Amniotic stem cell (primary cell): ENCODE measurements at regions not wholly inside any gene's neighbourhood (a gene's known extent, or its start where the extent isn't known, plus 50 kb on each side); places are given as distances from the start of the nearest gene placed in this dataset.
"Not testable (repeated sequence)": the region's sequence is repeated elsewhere in the genome, so short reads cannot be mapped to it uniquely, and the experiment has no call there.

Experiments used
- DNase-seq: peaks from one replicate; lab custom pipeline; 2025; lab: John Stamatoyannopoulos, UW

DNA sequence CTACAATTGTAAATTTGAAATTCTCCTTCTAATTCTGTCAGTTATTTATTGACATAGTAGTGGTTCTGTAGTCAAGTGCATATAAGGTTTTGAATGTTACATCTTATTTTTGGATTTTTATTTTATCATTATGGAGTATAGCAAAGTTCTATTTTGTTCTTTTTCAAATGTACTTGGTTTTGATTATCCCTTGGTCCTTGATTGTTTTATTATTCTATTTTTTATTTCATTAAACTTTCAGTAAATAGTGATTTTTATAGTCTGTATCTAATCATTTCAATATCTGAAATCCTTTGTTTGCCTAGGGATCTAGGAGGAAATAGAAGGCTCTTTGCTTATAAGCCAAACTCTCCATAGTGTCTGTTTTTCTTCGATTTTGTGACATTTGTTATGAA, 87.8 kb downstream of the HFE start:
- DNase-seq = no peak

DNA sequence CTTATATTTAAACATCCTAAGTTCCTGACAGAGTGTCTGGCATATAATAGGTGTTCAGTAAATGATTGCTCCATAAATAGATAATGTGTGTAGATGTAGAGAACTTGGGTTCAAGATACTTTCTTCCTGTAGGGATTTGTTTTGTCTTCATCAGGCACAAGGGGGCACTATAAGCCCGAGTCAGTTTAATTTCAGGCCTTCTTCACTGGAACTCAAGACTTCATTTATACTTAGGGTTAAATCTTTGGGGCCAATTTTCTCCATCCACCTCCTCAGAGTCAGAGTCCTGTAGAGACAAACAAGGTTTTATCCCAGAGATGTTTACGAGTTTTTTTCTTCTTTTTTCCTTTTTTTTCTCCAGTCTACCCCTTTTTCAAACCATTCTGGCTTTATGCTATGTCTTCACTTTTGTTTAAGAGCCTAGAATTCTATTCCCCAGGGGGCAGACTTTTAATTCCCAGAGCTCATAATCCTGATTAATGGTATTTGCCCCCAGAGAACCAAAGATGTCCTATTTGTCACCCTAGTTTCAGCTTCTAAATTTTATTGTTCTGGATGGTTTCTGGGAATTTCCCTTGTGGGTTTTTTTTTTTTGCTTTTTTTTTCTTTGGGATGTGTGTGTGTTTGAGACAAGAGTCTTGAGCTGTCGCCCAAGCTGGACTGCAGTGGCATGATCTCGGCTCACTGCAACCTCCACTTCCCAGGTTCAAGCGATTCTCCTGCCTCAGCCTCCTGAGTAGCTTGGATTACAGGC, 88.4 kb downstream of the HFE start:
- peak; percentile 10 for DNase-seq

DNA sequence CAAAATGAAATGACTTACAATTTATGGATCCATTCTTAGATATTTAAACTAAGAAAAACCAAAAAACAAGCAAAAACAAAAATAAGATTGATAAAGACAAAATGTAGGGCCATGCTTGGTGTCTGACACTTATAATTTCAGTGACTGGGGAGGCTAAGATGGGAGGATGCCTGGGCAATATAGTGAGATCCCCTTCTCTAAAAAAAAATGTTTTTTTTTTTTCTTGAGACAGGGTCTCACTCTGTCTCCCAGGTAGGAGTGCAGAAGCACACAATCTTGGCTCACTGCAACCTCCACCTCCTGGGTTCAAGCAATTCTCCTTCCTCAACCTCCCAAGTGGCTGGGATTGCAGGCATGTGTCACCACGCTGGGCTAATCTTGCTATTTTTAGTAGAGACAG, 92.4 kb downstream of the HFE start:
- no peak for DNase-seq

DNA sequence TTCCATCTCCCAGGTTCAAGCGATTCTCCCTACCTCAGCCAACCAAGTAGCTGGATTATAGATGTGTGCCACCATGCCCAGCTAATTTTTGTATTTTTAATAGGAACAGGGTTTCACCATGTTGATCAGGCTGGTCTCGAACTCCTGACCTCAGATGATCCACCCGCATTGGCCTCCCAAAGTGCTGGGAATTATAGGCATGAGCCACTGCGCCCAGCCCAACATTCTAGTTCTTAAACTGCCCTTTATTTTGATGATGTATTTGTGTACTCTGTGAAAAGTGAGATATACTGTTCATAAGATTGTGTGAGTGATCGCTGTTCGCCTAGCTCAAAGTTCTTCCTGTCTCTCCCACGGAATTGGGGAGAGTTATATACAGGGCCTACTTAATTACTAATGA, 93.1 kb downstream of the HFE start:
- DNase-seq = no peak

DNA sequence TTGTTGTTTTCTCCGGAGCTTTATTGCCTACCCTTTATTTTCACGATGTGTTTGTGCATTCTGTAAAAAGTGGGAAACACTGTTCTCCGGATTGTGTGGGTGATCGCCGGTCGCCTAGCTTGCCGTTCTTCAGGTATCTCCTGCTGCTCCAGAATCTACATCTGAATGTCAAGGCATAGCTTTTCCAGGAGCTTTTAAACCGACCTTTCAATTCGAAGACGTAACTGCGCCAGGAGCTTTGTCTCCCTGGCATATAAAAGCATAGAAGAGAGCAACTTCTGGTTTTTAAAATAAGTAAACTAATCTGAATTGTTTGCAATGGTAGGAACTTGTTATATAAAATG, 96.0 kb downstream of the HFE start:
- no peak for DNase-seq

DNA sequence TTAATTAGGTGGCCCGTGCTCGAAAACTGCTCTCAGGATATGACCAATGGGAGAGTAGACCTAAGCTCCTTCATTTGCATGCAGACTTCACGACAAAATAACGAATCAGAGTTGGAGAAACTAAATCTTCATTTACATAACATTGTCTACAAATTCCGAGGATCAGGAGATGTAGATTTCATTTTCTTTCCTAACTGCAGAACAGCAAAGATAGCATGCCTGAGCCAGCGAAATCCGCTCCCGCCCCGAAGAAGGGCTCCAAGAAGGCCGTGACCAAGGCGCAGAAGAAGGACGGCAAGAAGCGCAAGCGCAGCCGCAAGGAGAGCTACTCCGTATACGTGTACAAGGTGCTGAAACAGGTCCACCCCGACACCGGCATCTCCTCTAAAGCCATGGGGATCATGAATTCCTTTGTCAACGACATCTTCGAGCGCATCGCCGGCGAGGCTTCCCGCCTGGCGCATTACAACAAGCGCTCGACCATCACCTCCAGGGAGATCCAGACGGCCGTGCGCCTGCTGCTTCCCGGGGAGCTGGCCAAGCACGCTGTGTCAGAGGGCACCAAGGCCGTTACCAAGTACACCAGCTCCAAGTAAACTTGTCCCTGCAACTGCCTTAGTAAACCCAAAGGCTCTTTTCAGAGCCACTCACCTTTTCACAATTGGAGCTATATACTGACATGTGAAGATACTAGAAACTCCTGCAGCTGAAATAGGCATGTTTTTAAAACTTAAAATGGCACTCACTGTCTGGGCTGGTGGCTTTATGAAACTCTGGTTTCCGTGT, 96.5 kb downstream of the HFE start:
- peak; percentile 27 for DNase-seq

DNA sequence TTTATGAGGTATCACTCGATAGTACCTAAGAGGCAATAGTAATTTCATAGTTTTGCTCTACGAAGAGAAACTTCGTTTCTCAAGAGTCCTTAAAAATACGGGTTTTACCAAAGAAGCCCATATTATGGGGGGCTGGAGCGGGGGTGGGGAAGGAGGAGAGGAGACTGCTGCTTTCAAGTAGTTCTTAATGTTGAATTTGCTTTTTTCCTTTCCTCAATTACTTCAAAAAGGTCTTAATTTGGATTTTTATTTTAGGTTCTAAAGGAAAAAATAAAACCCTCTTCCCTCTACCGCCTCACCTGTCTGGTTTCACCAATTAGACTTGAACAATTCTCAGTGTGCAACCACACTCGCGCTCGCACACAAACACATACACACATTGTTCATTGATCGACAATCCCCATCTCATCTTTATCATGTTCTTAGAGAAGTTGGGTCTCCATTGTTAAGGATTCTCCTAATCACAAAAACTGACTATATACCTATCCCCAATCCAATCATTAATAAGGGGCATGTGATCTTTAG, 97.2 kb downstream of the HFE start:
- no peak for DNase-seq

DNA sequence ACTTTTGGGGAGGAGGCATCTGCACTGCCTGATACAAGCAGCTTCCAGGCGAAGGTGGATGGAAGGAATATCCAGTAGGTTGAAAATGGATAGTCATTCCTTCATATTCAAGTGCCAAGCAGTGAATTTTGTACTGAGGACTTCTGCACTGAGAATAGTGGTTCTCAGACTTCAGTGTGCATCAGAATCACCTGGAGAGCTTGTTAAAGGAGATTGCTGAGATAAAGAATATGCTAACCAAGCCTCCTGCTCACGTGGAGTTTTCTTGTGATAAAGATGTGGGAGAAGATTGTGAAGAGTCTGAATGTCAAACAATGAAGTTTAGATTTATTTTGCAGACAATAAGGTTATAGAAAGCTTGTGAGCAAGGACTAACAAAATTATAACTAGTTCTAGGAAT, 97.8 kb downstream of the HFE start:
- no peak for DNase-seq

DNA sequence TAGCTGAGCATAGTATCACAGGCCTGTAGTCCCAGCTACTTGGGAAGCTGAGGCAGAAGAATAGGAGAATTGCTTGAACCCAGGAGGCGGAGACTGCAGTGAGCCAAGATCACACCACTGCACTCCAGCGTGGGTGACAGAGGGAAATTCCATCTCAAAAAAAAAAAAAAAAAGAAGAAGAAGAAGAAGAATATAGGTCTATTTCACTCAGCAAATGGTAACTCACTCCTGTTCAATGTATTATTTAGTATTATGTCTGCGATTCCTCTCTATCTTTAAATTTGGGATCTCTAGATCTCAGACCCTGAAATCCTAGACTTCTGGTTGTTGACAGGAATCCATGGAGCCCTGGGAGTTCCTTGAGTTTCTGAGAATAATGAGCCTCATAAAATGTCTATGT, 98.6 kb downstream of the HFE start:
- no peak for DNase-seq

DNA sequence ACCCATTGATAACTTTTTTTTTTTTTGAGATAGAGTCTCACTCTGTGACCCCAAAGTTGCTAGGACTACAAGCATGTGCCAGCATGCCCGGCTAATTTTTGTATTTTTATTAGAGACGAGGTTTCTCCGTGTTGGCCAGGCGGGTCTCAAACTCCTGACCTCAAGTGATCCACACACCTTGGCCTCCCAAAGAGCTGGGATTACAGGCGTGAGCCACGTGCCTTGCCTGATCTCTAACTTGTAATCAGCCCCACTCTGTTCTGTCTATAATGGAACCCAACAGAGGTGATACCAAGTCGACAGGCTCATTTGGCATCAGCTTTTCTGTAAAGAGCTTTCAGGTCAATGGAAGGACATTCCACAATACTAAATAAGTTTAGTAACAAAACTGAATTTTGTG, 99.4 kb downstream of the HFE start:
- no peak for DNase-seq

DNA sequence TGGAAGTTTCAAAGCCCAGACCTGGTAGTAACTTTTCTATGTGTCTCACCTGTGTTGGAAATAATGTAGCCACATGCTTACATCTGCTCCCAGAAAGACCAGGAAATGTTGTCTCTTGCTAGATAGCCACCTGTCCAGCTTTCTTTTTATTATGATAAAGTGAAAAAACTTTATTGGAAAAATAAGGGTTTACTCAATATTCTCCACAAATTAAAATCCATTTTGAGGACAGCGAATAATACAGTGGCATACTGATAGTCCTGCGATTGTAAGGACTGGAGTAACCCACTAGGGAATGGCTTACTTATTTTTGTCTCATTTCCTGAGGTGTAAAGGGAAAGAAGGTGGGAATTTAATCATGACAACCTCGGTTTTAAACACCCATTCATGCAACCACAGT, 100.1 kb downstream of the HFE start:
- no peak for DNase-seq

DNA sequence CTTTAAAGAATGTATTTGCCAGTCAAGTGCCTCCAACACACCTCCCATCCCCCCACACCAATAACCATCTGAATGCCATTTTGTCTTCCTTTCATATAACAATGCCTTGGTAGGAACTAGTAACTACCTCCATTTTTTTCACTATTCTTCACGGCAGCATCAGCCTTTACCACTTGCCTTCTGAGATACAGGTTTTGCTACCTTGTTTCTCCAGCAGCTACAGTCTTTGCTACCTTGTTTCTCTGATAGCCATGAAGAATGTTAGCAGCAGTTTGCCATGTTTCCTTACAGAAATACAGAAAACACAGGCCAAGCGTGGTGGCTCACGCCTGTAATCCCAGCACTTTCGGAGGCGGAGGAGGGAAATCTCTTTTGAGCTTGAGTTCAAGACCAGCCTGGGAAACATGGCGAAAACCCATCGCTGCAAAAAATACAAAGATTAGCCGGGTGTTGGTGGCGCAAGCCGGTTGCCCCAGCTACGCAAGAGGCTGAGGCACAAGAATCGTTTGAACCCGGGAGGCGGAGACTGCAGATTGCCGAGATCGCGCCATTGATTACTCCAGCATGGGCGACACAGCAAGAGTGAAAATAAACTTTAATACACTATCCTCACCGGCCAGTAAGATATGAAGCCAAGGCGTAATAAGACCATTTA, 100.9 kb downstream of the HFE start:
- DNase-seq = no peak

DNA sequence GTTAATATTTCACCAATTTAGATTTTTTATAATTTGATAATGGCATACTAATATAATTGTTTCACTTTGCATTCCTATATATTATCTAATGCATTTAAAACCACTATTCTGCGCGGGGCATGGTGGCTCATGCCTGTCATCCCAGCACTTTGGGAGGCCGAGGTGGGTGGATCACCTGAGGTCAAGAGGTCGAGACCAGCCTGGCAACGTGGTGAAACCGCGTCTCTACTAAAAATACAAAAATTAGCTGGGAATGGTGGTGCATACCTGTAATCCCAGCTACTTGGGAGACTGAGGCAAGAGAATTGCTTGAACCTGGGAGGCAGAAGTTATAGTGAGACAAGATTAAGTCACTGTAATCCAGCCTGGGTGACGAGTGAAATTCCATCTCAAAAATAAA, 104.3 kb downstream of the HFE start:
- not testable (repeated sequence) for DNase-seq

DNA sequence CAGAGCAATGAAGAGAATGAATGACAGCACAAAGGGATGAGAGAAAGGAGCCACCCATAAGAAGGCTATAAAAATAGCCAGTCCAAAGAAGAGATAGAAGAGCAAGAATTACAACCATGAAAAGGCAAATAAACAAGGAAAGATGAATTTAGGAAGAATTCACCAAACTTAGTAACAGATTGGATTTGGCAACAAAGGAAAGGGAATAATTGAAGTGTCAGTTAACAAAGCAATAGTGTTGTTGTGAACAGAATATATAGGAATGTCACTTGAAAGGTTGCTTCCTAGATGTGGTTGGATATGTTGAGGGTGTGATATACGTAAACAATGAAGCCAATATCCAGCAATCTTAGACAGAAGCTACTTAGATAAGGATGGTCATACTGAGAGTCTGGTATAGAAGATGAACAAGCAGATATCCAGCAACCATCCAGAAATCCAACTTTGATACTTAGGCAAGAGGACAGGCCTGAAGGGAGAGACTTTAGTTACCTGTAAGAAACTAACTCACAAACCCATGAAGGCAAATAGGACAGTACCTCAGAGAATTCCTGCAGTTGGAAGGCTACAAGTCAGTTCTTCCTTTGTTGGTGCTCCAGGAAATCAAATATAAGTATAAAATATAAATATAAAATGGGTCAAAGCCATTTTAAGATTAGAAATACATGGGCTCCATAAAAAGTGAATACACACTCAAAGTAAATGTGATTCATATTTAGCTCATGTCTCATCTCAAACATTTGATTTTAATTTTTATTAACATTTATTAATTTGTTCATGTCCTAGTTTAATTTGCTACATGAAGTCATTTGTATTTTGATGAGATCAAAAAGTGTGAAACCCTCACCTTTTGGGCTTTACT, 106.5 kb downstream of the HFE start:
- DNase-seq = no peak

DNA sequence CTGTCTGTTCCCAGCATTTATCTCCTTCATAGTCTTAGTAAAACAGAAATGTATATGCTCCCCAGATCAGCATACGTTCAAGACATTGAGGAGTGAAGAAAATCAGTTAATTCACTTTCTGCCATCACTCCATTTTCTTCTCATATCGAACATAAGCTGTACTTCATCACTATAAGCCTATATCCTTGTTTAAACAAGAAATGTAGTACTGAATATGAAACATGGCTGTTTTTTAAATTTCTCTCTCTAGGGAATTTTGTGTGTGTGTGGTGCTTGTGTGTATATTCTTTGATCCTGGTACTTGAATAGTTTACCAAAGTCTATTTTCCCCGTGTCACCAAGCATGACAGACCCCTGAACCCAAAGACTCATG, 107.1 kb downstream of the HFE start:
- no peak for DNase-seq

DNA sequence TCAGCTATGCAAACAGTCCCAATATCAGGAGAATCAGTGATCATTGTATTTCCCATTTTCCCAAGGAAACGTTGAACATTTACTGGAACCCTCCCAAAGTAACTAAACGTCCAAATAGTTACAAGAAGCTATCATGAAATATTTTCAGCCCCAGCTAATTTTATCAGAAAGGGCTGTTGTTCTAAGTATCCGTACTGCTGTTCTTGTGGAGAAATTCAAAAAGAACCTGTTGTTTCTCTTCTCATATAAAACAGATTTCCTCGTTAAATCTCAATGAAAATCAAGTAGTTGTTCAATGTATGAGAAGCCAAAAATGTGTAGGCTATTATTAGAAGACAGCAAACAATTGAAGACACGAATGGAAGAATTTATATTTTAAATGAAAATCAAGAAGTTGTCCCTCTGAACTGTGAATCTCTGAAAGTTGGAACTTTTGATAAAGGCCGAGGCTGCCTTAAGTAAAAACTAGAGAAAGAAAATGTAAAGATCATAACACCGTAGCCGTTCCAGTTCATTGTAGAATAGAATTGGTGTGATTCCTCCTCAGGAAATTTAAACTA, 107.7 kb downstream of the HFE start:
- no peak for DNase-seq

DNA sequence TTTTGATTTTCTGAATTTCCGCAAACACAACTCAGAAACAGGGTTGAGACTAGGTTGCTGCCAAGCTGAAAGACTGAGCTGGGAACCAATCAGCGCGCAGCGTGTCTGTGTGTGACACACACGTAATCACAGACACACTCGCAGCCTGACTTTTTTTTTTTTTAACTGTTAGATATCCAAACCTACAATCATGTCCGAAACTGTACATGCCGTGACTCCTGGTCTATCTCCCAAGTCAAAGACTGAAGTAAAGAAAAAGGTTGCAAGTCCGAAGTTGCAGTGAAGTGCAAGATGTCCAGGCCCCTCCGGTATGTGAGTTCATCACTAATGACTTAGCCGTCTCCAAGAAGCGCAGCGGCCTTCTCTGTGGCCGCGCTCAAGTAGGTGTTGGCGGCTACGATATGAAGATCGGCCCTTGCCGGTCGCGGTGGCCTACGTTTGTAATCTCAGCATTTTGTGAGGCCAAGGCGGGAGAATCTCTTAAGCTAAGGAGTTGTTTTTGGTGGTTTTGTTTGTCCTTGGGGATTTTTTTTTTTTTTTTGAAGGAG, 108.2 kb downstream of the HFE start:
- peak; percentile 79 for DNase-seq

DNA sequence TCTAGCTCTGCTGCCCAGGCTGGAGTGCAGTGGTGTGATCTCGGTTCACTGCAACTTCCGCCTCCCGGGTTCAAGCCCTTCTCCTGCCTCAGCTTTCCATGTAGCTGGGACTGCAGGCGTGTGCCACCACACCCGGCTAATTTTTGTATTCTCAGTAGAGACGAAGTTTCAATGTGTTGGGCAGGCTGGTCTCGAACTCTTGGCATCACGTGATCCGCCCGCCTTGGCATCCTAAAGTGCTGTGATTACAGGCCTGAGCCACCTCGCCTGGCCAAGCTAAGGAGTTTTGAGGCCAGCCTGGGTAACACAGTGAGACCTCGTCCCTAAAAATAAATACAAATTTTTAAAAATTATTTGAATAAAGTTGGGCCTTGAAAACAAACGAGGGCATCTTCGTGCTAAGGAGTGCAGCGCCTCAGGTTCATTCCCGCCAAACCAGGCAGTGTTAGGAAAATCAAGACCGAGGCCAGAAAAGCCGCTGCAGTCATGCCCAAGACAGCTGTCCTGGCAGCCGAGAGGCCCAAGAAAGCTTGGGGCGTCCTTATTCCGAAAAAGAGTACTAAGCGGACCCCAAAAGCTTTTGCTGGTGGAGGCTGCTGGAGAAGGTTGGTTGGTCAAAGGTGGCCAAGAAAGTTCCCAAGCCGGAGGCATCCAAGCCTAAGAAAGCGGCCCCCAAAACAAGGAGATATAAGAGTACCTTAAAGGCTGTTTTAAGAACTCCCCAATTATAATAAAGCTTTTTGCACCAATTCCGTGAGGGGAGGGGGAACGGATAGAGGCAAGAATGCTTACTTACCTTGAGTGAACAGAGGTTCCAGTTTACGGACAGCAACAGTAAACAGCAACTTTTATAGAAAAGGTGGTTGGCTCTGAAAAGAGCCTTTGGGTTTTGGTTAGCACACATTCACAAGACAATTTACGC, 109.0 kb downstream of the HFE start:
- no peak for DNase-seq

DNA sequence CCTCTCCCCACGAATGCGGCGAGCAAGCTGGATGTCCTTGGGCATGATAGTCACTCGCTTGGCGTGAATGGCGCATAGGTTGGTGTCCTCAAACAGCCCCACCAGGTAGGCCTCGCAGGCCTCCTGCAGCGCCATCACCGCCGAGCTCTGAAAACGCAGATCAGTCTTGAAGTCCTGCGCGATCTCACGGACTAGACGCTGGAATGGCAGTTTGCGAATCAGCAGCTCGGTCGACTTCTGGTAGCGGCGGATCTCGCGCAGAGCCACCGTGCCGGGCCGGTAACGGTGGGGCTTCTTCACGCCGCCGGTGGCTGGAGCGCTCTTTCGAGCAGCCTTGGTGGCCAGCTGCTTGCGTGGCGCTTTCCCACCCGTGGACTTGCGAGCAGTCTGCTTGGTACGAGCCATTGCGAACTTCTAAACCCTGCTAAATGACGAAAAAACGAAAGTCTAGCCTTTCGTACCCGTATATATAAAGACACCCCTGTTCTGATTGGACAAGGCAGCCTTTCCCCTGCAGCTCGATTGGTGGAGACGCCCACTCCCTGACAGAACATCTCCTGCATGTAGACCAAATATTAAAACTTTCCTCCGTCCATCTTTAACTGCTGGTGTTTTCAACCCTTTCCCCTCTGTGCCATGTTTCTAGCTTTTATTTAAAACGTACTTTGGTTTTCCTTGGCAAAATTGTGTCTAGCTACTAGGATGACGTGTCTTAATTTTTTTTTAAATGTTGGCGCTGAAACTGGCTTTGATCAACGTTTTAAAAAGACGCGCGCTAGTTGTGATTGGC, 109.8 kb downstream of the HFE start:
- peak; percentile 73 for DNase-seq

DNA sequence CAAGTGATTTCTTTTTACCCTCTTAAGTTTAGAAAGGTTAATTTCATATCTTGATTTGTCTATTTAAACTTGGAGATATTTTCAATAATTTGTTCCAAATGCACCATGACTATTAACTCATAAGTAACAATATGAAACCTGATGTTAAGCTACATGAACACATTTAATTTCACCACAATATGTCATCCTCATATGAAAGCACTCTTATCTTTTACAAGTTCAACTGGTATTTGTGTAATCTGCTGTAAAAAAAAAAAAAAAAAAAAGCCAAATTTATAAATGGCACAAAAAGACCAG, 110.4 kb downstream of the HFE start:
- DNase-seq = no peak
